Endothelial cell (in vitro differentiated cells): ENCODE measurements at regions not wholly inside any gene's neighbourhood (a gene's known extent, or its start where the extent isn't known, plus 50 kb on each side); places are given as distances from the start of the nearest gene placed in this dataset.
"Not testable (repeated sequence)": the region's sequence is repeated elsewhere in the genome, so short reads cannot be mapped to it uniquely, and the experiment has no call there.

Experiments used
- DNase-seq: peaks from one replicate; pipeline ENCODE4 v3.0.0; 2021; ENCODE audit warnings: low spot score
- H3K27ac Mint-ChIP-seq: one replicate; pipeline ENCODE4 v1.8.0; 2021; ENCODE audit warnings: mixed read lengths, inconsistent platforms; ENCODE audit not compliant: unreplicated experiment
- H3K27me3 Mint-ChIP-seq: one replicate; pipeline ENCODE4 v1.8.0; 2021; ENCODE audit warnings: mild to moderate bottlenecking, moderate library complexity, mixed read lengths, inconsistent platforms; ENCODE audit not compliant: unreplicated experiment
- H3K36me3 Mint-ChIP-seq: one replicate; pipeline ENCODE4 v1.8.0; 2021; ENCODE audit warnings: mild to moderate bottlenecking, low read depth, mixed read lengths, inconsistent platforms; ENCODE audit not compliant: unreplicated experiment
- H3K4me1 Mint-ChIP-seq: one replicate; pipeline ENCODE4 v1.8.0; 2021; ENCODE audit warnings: mild to moderate bottlenecking, mixed read lengths, inconsistent platforms; ENCODE audit not compliant: unreplicated experiment
- H3K4me3 Mint-ChIP-seq: one replicate; pipeline ENCODE4 v1.8.0; 2021; ENCODE audit warnings: mild to moderate bottlenecking, mixed read lengths, inconsistent platforms; ENCODE audit not compliant: unreplicated experiment
- H3K9me3 Mint-ChIP-seq: one replicate; pipeline ENCODE4 v1.8.0; 2021; ENCODE audit warnings: mixed read lengths, inconsistent platforms; ENCODE audit not compliant: unreplicated experiment
- CTCF ChIP-seq: fragments of 200-600 bp; sonication (generic); IDR thresholded peaks from one replicate; pipeline ENCODE4 v1.5.0; 2021; ENCODE audit warnings: antibody characterized with exemption; ENCODE audit not compliant: unreplicated experiment

GRCh38 chr1:182301026-182301436 lies 90.6 kb downstream of the GLUL start:
- H3K27me3 Mint-ChIP-seq = peaks cover 3% of the 10 kb centered on the region
- TF ChIP-seq CTCF = no peak
- no peak overlapping the region for H3K27ac Mint-ChIP-seq
- DNase-seq = no peak
- no peaks in the 10 kb centered on the region for H3K36me3 Mint-ChIP-seq
- H3K9me3 Mint-ChIP-seq = no peaks in the 10 kb centered on the region
- peaks cover 20% of the 10 kb centered on the region for H3K4me1 Mint-ChIP-seq
- no peak overlapping the region for H3K4me3 Mint-ChIP-seq

- H3K27ac Mint-ChIP-seq = peak overlapping the region; percentile 63
- peak; percentile 9 for DNase-seq
Observed at GRCh38 chr1:182299728-182300616, 91.6 kb downstream of the GLUL start.

GRCh38 chr1:182299054-182299727 lies 92.4 kb downstream of the GLUL start:
- DNase-seq, H3K27me3 Mint-ChIP-seq, H3K9me3 Mint-ChIP-seq, H3K36me3 Mint-ChIP-seq, H3K4me3 Mint-ChIP-seq: not testable (repeated sequence)
- peaks cover 23% of the 10 kb centered on the region for H3K4me1 Mint-ChIP-seq
- peak overlapping the region; percentile 63 for H3K27ac Mint-ChIP-seq

More at GRCh38 chr1:182299728-182300616, 91.6 kb downstream of the GLUL start:
- no peak overlapping the region for H3K4me3 Mint-ChIP-seq
- H3K9me3 Mint-ChIP-seq = no peaks in the 10 kb centered on the region
- no peak for TF ChIP-seq CTCF
- peaks cover 23% of the 10 kb centered on the region for H3K4me1 Mint-ChIP-seq
- no peaks in the 10 kb centered on the region for H3K36me3 Mint-ChIP-seq
- H3K27me3 Mint-ChIP-seq = peaks cover 3% of the 10 kb centered on the region

GRCh38 chr1:182297335-182297734 lies 94.3 kb downstream of the GLUL start:
- Mint-ChIP-seq H3K36me3 (no peaks in the 10 kb centered on the region), H3K9me3 (no peaks in the 10 kb centered on the region), H3K4me1 (peaks cover 22% of the 10 kb centered on the region), H3K4me3 (no peak overlapping the region), H3K27ac (no peak overlapping the region), H3K27me3 (peaks cover 1% of the 10 kb centered on the region)
- no peak for DNase-seq
- TF ChIP-seq CTCF = no peak

GRCh38 chr1:182295697-182296096 lies 95.9 kb downstream of the GLUL start:
- TF ChIP-seq CTCF = no peak
- H3K4me3 Mint-ChIP-seq = peak overlapping the region; percentile 49
- H3K27ac Mint-ChIP-seq = no peak overlapping the region
- no peak for DNase-seq
- H3K36me3 Mint-ChIP-seq = no peaks in the 10 kb centered on the region
- H3K4me1 Mint-ChIP-seq = peaks cover 12% of the 10 kb centered on the region
- no peaks in the 10 kb centered on the region for H3K27me3 Mint-ChIP-seq
- no peaks in the 10 kb centered on the region for H3K9me3 Mint-ChIP-seq
